ENCODE measurements at regions not wholly inside any gene's neighbourhood (a gene's known extent, or its start where the extent isn't known, plus 50 kb on each side); places are given as distances from the start of the nearest gene placed in this dataset.
"Not testable (repeated sequence)": the region's sequence is repeated elsewhere in the genome, so short reads cannot be mapped to it uniquely, and the experiment has no call there.

DNA sequence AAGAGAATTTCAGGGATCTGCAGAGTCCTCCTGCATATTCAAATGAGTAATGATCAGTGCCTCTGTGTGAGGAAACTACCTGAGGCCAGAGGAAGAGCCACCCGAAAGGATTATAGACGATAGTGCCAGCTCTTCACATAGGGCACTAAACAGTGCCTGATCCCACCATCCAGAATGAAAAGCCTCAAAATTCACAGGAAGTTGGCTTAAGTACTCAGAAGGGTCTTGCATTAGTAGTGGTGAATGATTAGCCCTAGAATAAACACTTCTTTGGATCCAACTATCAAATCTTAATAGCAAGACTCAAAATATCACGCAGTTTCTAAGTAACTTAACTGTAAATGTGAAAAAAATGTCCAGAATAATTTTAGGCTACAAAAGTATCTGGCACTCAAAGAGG, 324.4 kb downstream of the ZNF674 start:
- no peak for DNase-seq

DNA sequence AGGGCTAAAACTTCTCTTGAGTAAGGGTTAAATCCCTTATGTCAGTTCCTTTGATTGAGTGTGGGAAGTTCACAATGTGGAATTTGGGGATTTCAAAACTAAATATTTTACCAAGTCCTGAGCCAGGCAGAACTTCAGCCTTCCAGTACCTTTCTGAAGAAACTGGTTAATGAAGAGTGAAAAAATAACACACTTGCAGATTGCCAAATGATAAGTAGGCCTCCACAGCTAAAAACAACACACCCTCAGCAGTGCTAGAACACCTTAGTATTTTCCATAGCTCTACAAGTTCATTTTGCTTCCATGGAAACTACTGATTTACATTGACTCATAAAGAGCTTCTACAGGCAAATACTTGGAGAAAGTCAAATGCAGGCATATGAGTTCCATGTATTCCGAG, 326.8 kb downstream of the ZNF674 start:
- no peak for DNase-seq

GRCh38 chrX:46216406-46216805, 328.8 kb downstream of the ZNF674 start:
- no peak for DNase-seq

DNA sequence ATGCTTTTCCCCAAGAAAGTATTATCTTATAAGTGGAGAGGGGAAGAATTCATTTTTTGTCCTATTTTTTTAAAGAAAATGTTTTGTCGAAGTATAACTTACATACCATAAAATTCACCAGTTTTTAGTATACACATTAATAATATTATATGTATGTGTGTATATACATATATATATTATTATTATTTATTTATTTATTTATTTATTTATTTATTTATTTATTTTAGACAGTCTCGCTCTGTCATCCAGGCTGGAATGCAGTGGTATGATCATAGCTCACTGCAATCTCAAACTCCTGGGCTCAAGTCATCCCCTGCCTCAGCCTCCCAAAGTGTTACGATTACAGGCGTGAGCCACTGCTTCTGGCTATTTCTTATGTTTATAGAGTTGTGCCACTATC, 334.1 kb downstream of the ZNF674 start:
- no peak for DNase-seq

- DNase-seq = no peak
These were observed 335.5 kb downstream of the ZNF674 start for GRCh38 chrX:46209768-46210167.

DNA sequence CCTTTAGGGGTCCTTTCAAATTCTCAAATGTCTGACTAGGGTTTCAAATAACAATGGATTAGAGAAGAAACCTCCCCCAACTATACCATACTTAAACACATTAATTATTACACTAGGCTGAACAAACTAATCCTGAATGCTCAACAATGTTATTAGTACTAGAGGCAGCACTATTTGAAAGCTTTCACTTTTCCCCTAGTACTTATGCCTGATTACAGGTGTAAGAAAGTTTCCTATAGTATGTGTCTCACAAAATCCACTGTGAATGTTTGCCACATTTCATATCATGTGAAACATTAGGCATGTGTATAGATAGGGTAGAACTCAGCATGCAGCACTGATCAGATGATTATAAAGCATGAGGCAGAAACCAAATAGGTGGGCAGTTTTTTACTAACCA, 336.2 kb downstream of the ZNF674 start:
- no peak for DNase-seq

DNA sequence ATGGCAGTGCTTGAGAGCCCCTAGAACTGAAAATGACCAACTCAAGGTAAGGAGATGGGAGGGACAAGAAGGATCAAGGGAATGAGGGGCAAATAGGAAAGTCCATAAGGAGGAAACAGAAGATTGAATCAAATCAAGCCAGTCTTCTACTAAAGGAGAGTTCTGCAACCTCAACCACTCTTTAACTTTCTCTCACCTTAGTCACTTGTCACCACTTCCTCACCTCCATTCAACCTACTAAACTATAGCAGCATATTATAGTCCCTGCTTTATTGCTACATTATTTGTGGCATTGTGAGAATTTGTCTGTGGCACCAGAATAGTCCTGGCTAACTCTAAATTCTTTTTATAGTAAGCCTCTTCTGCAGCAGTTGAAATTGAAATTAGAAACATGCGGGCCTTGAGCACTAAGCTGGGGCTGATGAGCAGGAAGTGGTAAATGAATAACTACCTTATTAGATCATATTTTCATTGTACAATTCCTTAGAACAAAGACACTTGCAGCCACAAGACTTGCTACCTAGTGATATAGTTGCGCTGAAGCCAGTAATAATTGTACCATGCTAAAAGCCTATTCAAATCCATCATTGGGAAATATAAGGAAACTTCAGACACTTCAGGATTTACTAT, 336.9 kb downstream of the ZNF674 start:
- no peak for DNase-seq

GRCh38 chrX:46204721-46205422, 340.3 kb downstream of the ZNF674 start:
- DNase-seq = no peak

GRCh38 chrX:46202733-46203514, 342.3 kb downstream of the ZNF674 start:
- no peak for DNase-seq

DNA sequence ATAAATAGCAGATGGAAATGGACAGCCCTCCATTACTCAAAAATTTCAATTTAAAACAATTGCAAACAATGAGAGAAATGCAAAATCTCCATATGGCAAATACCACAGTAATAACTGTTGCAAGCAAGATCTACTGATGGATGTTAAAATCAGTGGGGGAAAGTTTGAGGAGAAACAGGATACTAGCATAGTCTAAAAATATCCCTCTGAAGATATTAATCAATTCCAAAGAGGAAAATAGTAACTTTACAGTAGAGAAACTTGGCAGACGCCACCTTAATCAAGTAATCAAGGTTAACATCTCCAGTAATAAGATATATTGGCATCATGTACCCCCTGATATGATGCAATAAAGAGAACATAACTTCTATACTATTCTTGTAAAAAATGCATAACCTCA, 344.8 kb downstream of the ZNF674 start:
- no peak for DNase-seq

- DNase-seq = no peak
These were observed 346.4 kb downstream of the ZNF674 start for GRCh38 chrX:46198858-46199257.

DNA sequence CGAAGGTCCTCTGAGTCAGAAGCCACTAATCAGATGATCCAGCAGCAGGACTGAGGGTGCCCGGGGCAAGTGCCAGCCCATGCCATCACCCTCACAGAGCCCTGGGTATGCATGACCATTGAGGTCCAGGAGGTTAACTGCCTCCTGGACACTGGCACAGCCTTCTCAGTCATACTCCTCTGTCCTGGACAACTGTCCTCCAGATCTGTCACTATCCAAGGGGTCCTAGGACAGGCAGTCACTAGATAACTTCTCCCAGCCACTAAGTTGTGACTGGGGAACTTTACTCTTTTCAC, 358.5 kb downstream of the ZNF674 start:
- DNase-seq = not testable (repeated sequence)

- no peak for DNase-seq
These were observed 359.1 kb downstream of the ZNF674 start for GRCh38 chrX:46185923-46186810.

- no peak for DNase-seq
These were observed 360.5 kb downstream of the ZNF674 start for GRCh38 chrX:46184749-46185148.

GRCh38 chrX:46180258-46180687, 364.9 kb downstream of the ZNF674 start:
- no peak for DNase-seq

DNA sequence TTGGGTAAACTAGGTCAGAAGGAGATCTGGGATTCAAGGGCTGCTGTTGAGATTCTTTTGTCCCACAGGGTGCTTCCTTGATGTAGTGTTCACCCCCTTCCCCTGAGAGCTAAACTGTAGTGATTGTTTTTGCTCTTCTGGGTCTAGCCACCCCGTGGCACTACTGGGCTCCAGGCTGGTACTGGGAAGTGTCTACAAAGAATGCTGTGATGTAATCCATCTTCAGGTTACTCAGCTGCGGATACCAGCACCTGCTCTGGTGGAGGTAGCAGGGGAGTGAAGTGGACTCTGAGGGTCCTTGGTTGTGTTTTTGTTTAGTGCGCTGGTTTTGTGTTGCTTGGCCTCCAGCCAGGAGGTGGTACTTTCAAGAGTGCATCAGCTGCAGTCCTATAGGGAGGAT, 365.5 kb downstream of the ZNF674 start:
- no peak for DNase-seq

DNA sequence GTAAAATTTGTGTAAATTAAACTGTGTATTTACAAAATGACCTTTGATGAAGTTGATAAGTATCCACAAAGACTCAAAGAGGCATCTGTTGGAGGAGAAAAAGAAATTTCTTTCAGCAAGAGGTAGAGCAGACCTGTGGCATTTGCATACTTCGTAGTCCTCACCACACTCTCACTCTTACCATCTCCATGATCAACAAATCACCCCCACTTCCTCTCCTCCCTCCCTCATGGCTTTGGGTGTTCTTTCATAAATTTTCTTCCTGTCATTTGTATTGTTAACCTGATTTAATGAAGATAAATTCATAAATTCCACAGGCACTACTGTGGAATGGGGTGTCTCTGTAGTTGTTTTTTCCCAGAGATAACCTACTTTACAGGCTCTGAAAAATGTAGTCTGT, 366.5 kb downstream of the ZNF674 start:
- no peak for DNase-seq

DNA sequence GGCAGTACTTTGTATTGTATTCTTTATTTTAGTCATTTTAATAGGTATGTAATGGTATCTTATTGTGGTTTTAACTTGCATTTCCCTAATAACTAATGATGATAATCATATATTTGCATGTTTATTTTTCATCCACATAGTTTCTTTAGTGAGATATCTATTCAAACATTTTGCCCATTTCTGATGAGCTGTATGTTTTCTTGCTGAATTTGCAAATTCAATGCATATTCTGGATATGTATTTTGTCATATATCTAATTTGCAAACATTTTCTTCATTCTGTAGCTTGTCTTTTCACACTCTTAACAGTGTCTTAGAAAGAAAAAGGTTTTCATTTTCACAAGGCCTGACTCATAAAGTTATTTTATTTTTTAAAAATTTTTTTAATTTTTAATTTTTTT, 372.1 kb downstream of the ZNF674 start:
- DNase-seq = no peak

GRCh38 chrX:46171457-46171856, 373.8 kb downstream of the ZNF674 start:
- not testable (repeated sequence) for DNase-seq

DNA sequence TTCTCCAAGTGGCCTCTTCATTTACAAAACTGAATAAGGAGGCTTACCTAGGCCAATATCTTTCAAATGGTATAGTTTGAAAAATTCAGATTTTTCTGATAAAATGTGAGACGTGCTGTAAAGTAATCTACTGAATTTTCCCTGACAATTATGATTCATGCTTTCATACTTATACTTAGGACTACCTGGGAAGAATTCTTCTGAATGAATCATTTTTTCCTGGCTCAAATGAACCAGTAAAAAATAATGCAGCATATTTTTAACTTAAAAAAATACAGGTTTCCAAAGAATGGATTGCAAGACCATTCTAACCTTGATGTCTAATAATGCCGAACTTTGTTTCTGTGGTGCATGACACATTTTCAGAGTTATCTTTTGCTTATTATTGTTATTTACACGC, 375.4 kb downstream of the ZNF674 start:
- no peak for DNase-seq

DNA sequence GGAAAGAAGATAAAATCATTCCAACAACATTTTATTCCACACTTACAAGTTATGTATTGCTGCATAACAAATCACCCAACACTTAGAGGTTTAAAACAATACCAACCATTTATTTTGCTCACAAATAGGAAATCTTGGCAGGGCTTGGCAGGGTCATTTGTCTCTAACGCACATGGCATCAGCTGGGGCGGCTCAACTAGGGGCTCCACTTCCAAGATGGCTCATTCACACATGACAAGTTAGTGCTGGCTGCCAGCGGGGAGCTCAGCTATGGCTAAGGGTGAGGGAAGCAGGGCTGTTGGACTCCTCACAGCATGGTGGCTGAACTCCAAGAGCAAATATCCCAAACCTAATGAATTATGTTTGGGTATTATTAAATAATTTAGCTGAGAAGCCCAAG, 377.0 kb downstream of the ZNF674 start:
- DNase-seq = no peak

GRCh38 chrX:46165866-46166265, 379.4 kb downstream of the ZNF674 start:
- DNase-seq = no peak

DNA sequence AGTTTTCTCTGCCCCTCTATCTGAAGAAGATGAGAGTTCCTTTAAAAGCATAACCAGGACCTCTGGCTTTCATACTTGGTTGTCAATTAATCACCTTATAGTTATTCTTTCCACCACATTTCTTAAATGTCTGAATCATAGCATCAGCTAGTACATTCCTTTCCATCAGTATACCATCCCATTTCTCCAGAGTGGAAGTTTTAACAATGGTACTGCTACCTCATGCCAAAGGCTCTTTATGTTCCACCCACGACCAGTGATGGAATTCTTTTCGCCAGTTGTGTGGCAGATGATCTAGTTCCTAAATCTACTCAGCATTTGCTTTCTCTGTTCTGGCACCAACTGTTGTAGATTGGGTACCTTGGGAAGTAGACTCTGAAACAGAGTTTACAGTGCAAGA, 379.8 kb downstream of the ZNF674 start:
- no peak for DNase-seq
